SK-N-SH treated with all-trans-retinoic acid at 6 μM for 48 hours (cell line): ENCODE measurements at regions not wholly inside any gene's neighbourhood (a gene's known extent, or its start where the extent isn't known, plus 50 kb on each side); places are given as distances from the start of the nearest gene placed in this dataset.

Source experiments
- ARNTL ChIP-seq: fragments of 450-650 bp; formaldehyde crosslinking; IDR thresholded peaks from 2 replicates; pipeline ENCODE4 v1.5.0; 2020; ENCODE audit warnings: low read depth, mild to moderate bottlenecking, moderate library complexity, borderline replicate concordance
- CREB5 ChIP-seq: fragments of 250-450 bp; sonication (Bioruptor Pico); IDR thresholded peaks from 2 replicates; pipeline ENCODE4 v1.5.1; 2020; ENCODE audit warnings: low read depth, mild to moderate bottlenecking, moderate library complexity
- RARB ChIP-seq: fragments of 250-450 bp; sonication (Bioruptor Pico); IDR thresholded peaks from 2 replicates; pipeline ENCODE4 v1.8.0; 2021; ENCODE audit warnings: mild to moderate bottlenecking, moderate library complexity
- SNAI2 ChIP-seq: fragments of 250-450 bp; sonication (Bioruptor Pico); IDR thresholded peaks from 2 replicates; pipeline ENCODE4 v1.5.0; 2020; ENCODE audit warnings: mild to moderate bottlenecking, moderate library complexity
- TCF4 ChIP-seq: fragments of 250-450 bp; sonication (Bioruptor Pico); IDR thresholded peaks from 2 replicates; pipeline ENCODE4 v1.8.0; 2021; ENCODE audit warnings: mild to moderate bottlenecking, moderate library complexity, borderline replicate concordance
- TOX ChIP-seq: fragments of 250-450 bp; sonication (Bioruptor Pico); IDR thresholded peaks from 2 replicates; pipeline ENCODE4 v1.8.0; 2021; ENCODE audit warnings: mild to moderate bottlenecking, moderate library complexity, borderline replicate concordance
- ZC3H10 ChIP-seq: fragments of 250-450 bp; sonication (Bioruptor Pico); IDR thresholded peaks from 2 replicates; pipeline ENCODE4 v1.5.1; 2021; ENCODE audit warnings: mild to moderate bottlenecking, moderate library complexity
- ZFP3 ChIP-seq: fragments of 250-450 bp; sonication (Bioruptor Pico); IDR thresholded peaks from 2 replicates; pipeline ENCODE4 v1.5.0; 2020; ENCODE audit warnings: mild to moderate bottlenecking, moderate library complexity
- ZFP30 ChIP-seq: fragments of 450-650 bp; formaldehyde crosslinking; IDR thresholded peaks from 2 replicates; pipeline ENCODE4 v1.5.0; 2022; ENCODE audit warnings: mild to moderate bottlenecking, moderate library complexity
- ZNF565 ChIP-seq: fragments of 450-650 bp; formaldehyde crosslinking; conservative IDR thresholded peaks from 2 replicates; pipeline ENCODE4 v1.5.0; 2020; ENCODE audit warnings: low read depth, mild to moderate bottlenecking, moderate library complexity
- ZNF70 ChIP-seq: fragments of 450-650 bp; formaldehyde crosslinking; IDR thresholded peaks from 2 replicates; pipeline ENCODE4 v1.5.0; 2020; ENCODE audit warnings: mild to moderate bottlenecking, moderate library complexity
- ZNF8 ChIP-seq: fragments of 450-650 bp; formaldehyde crosslinking; IDR thresholded peaks from 2 replicates; pipeline ENCODE4 v1.5.0; 2020; ENCODE audit warnings: mild to moderate bottlenecking, moderate library complexity

GRCh38 chr12:54796991-54797390 is 57.3 kb upstream of the MUCL1 start:
- TF ChIP-seq TOX (CRISPR knock-in tag) (no peak), CREB5 (no peak), ZNF8 (no peak), ZC3H10 (CRISPR knock-in tag) (no peak), ARNTL (no peak), ZFP30 (CRISPR knock-in tag) (no peak), TCF4 (CRISPR knock-in tag) (no peak), ZNF70 (CRISPR knock-in tag) (no peak), SNAI2 (no peak), RARB (CRISPR knock-in tag) (no peak), ZFP3 (CRISPR knock-in tag) (no peak), ZNF565 (CRISPR knock-in tag) (no peak)
